H9 (cell line): ENCODE measurements at regions not wholly inside any gene's neighbourhood (a gene's known extent, or its start where the extent isn't known, plus 50 kb on each side); places are given as distances from the start of the nearest gene placed in this dataset.

Source experiments
- DNase-seq: peaks from one replicate; pipeline ENCODE4 v3.0.0-alpha.2; 2017
- H2AFZ ChIP-seq: one replicate; pipeline ENCODE4 v1.6.1; 2013; ENCODE audit warnings: mild to moderate bottlenecking, low read length, control low read depth, moderate library complexity
- H2AK5ac ChIP-seq: 2 replicates; pipeline ENCODE4 v1.6.1; 2013; ENCODE audit warnings: low read length, control low read depth, mixed read lengths; ENCODE audit not compliant: insufficient read length
- H2BK120ac ChIP-seq: one replicate; pipeline ENCODE4 v1.6.1; 2013; ENCODE audit warnings: low read depth, mild to moderate bottlenecking, low read length, control low read depth, inconsistent platforms; ENCODE audit not compliant: poor library complexity, severe bottlenecking
- H2BK12ac ChIP-seq: 2 replicates; pipeline ENCODE4 v1.6.1; 2013; ENCODE audit warnings: low read length, control low read depth, mixed read lengths, low read depth; ENCODE audit not compliant: insufficient read length
- H2BK15ac ChIP-seq: 2 replicates; pipeline ENCODE4 v1.6.1; 2013; ENCODE audit warnings: low read depth, low read length, control low read depth
- H2BK20ac ChIP-seq: one replicate; pipeline ENCODE4 v1.6.1; 2013; ENCODE audit warnings: low read depth, mild to moderate bottlenecking, low read length, control low read depth, inconsistent platforms; ENCODE audit not compliant: poor library complexity, severe bottlenecking
- H2BK5ac ChIP-seq: 2 replicates; pipeline ENCODE4 v1.6.1; 2013; ENCODE audit warnings: low read length, control low read depth, mixed read lengths; ENCODE audit not compliant: insufficient read length
- H3K14ac ChIP-seq: 2 replicates; pipeline ENCODE4 v1.6.1; 2013; ENCODE audit warnings: low read length, control low read depth; ENCODE audit not compliant: insufficient read depth
- H3K18ac ChIP-seq: 2 replicates; pipeline ENCODE4 v1.6.1; 2013; ENCODE audit warnings: low read depth, mild to moderate bottlenecking, mixed read lengths, low read length, control low read depth; ENCODE audit not compliant: insufficient read length
- H3K23ac ChIP-seq: 2 replicates; pipeline ENCODE4 v1.6.1; 2013; ENCODE audit warnings: low read length, control low read depth, mixed read lengths, low read depth; ENCODE audit not compliant: insufficient read length
- H3K23me2 ChIP-seq: 2 replicates; pipeline ENCODE4 v1.6.1; 2013; ENCODE audit warnings: low read depth, mild to moderate bottlenecking, mixed read lengths, low read length, control low read depth; ENCODE audit not compliant: insufficient read length, poor library complexity, severe bottlenecking
- H3K27ac ChIP-seq: 2 replicates; pipeline ENCODE4 v1.5.1; 2013; ENCODE audit warnings: low read length, control low read depth, mixed read lengths, low read depth; ENCODE audit not compliant: insufficient read length
- H3K27me3 ChIP-seq: 2 replicates; pipeline ENCODE4 v1.6.1; 2013; ENCODE audit warnings: low read length, control low read depth, inconsistent platforms; ENCODE audit not compliant: insufficient read depth
- H3K4ac ChIP-seq: 2 replicates; pipeline ENCODE4 v1.6.1; 2013; ENCODE audit warnings: low read depth, mild to moderate bottlenecking, control low read depth, inconsistent platforms, low read length, moderate library complexity
- H3K4me1 ChIP-seq: 2 replicates; pipeline ENCODE4 v1.6.1; 2013; ENCODE audit warnings: low read length, control low read depth, inconsistent platforms; ENCODE audit not compliant: insufficient read depth
- H3K4me2 ChIP-seq: 2 replicates; pipeline ENCODE4 v1.6.1; 2013; ENCODE audit warnings: low read length, control low read depth, mixed read lengths; ENCODE audit not compliant: insufficient read length, insufficient read depth
- H3K56ac ChIP-seq: 2 replicates; pipeline ENCODE4 v1.6.1; 2013; ENCODE audit warnings: low read depth, mild to moderate bottlenecking, mixed read lengths, low read length, control low read depth; ENCODE audit not compliant: insufficient read length
- H3K79me1 ChIP-seq: 2 replicates; pipeline ENCODE4 v1.6.1; 2013; ENCODE audit warnings: low read depth, mild to moderate bottlenecking, moderate library complexity, low read length, control low read depth, inconsistent platforms; ENCODE audit not compliant: insufficient read depth, poor library complexity, severe bottlenecking
- H3K79me2 ChIP-seq: 2 replicates; pipeline ENCODE4 v1.6.1; 2013; ENCODE audit warnings: low read length, control low read depth, inconsistent platforms; ENCODE audit not compliant: insufficient read depth
- H3K9ac ChIP-seq: 2 replicates; pipeline ENCODE4 v1.6.1; 2013; ENCODE audit warnings: low read length, control low read depth, mixed read lengths; ENCODE audit not compliant: insufficient read length; ENCODE audit errors: extremely low read depth
- H3K9me3 ChIP-seq: one replicate; pipeline ENCODE4 v1.6.1; 2013; ENCODE audit warnings: low read depth, low read length, inconsistent platforms; ENCODE audit not compliant: control insufficient read depth
- H3T11ph ChIP-seq: one replicate; pipeline ENCODE4 v1.6.1; 2013; ENCODE audit warnings: mild to moderate bottlenecking, low read length, control low read depth, inconsistent platforms
- H4K20me1 ChIP-seq: one replicate; pipeline ENCODE4 v1.6.1; 2013; ENCODE audit not compliant: control insufficient read depth, insufficient read length, insufficient read depth
- H4K5ac ChIP-seq: 2 replicates; pipeline ENCODE4 v1.6.1; 2013; ENCODE audit warnings: low read depth, mild to moderate bottlenecking, mixed read lengths, low read length, control low read depth; ENCODE audit not compliant: insufficient read length
- H4K8ac ChIP-seq: replicated peaks from 2 replicates; pipeline ENCODE4 v1.6.1; 2013; ENCODE audit warnings: low read length, control low read depth, mixed read lengths, low read depth; ENCODE audit not compliant: insufficient read length
- H4K91ac ChIP-seq: 2 replicates; pipeline ENCODE4 v1.6.1; 2013; ENCODE audit warnings: low read depth, mild to moderate bottlenecking, moderate library complexity, mixed read lengths, low read length, control low read depth; ENCODE audit not compliant: insufficient read length
- H3K27ac Mint-ChIP-seq, 3 experiments: 2 replicates in 2 of 3; 3 replicates in 1 of 3; pipeline ENCODE4 v1.8.0; 2020 to 2021; ENCODE audit warnings: mixed read lengths in 3 of 3, mild to moderate bottlenecking in 1 of 3, moderate library complexity in 1 of 3
- H3K27me3 Mint-ChIP-seq: 2 replicates; pipeline ENCODE4 v1.8.0; 2021; ENCODE audit warnings: low read depth, mild to moderate bottlenecking, moderate library complexity, mixed read lengths
- H3K36me3 Mint-ChIP-seq, 3 experiments: 2 replicates in 2 of 3; 3 replicates in 1 of 3; pipeline ENCODE4 v1.8.0; 2020 to 2021; ENCODE audit warnings: low read depth in 3 of 3, mixed read lengths in 3 of 3; ENCODE audit not compliant: insufficient read depth in 1 of 3
- H3K4me1 Mint-ChIP-seq, 2 experiments: 2 replicates each; pipeline ENCODE4 v1.8.0; 2020; ENCODE audit warnings: mixed read lengths in 2 of 2
- H3K4me3 Mint-ChIP-seq, 2 experiments: 2 replicates in 1 of 2; 3 replicates in 1 of 2; pipeline ENCODE4 v1.8.0; 2020 to 2021; ENCODE audit warnings: mild to moderate bottlenecking in 2 of 2, mixed read lengths in 2 of 2, moderate library complexity in 1 of 2
- H3K9me3 Mint-ChIP-seq, 2 experiments: 2 replicates in 1 of 2; 3 replicates in 1 of 2; pipeline ENCODE4 v1.8.0; 2020; ENCODE audit warnings: mild to moderate bottlenecking in 2 of 2, mixed read lengths in 2 of 2, moderate library complexity in 1 of 2
- WGBS: extraction: QIAGEN DNeasy Blood & Tissue Kit; methylation state at CpG from one replicate; pipeline ENCODE4 v1.1.7; 2013; ENCODE audit warnings: missing lambda C conversion rate, low lambda C conversion rate, mixed read lengths; ENCODE audit not compliant: insufficient read length; ENCODE audit errors: extremely low coverage; 5-methylcytosine and 5-hydroxymethylcytosine counted together
- TF ChIP-seq, protein P1 (sequence below): fragments of 200-600 bp; sonication (generic); conservative IDR thresholded peaks from 3 replicates; pipeline ENCODE4 v1.8.0; 2021; ENCODE audit warnings: antibody characterized with exemption, mild to moderate bottlenecking

- Mint-ChIP-seq H3K27me3 (no peaks in the 10 kb centered on the region), H3K27ac (no peak overlapping the region), H3K4me1 (no peaks in the 10 kb centered on the region), H3K4me3 (no peak overlapping the region), H3K9me3 (no peaks in the 10 kb centered on the region), H3K36me3 (no peaks in the 10 kb centered on the region; a peak in 1 of 7 replicates)
- Histone ChIP-seq H3K4me2 (no peak overlapping the region), H3K27me3 (no peaks in the 10 kb centered on the region), H3K9me3 (no peaks in the 10 kb centered on the region), H2BK12ac (no peak overlapping the region), H3K18ac (no peak overlapping the region), H3K79me1 (no peaks in the 10 kb centered on the region), H4K8ac (no peak overlapping the region), H3K56ac (no peak overlapping the region), H4K91ac (no peak overlapping the region), H3K27ac (no peak overlapping the region), H2BK20ac (no peak overlapping the region), H4K20me1 (no peaks in the 10 kb centered on the region), H3K4ac (no peak overlapping the region), H4K5ac (no peak overlapping the region), H3K23ac (no peak overlapping the region), H3K9ac (no peak overlapping the region), H2AK5ac (no peak overlapping the region), H3K79me2 (no peaks in the 10 kb centered on the region), H2BK120ac (no peak overlapping the region), H3T11ph (no peak overlapping the region), H2BK15ac (no peak overlapping the region), H2BK5ac (no peak overlapping the region), H3K23me2 (no peaks in the 10 kb centered on the region), H2AFZ (no peak overlapping the region), H3K4me1 (no peaks in the 10 kb centered on the region), H3K14ac (no peak overlapping the region)
- WGBS: no CpG with 5 or more reads among the region's 2 CpGs
- TF ChIP-seq, protein P1, sequence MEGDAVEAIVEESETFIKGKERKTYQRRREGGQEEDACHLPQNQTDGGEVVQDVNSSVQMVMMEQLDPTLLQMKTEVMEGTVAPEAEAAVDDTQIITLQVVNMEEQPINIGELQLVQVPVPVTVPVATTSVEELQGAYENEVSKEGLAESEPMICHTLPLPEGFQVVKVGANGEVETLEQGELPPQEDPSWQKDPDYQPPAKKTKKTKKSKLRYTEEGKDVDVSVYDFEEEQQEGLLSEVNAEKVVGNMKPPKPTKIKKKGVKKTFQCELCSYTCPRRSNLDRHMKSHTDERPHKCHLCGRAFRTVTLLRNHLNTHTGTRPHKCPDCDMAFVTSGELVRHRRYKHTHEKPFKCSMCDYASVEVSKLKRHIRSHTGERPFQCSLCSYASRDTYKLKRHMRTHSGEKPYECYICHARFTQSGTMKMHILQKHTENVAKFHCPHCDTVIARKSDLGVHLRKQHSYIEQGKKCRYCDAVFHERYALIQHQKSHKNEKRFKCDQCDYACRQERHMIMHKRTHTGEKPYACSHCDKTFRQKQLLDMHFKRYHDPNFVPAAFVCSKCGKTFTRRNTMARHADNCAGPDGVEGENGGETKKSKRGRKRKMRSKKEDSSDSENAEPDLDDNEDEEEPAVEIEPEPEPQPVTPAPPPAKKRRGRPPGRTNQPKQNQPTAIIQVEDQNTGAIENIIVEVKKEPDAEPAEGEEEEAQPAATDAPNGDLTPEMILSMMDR: no peak
- no peak for DNase-seq
Observed at GRCh38 chr5:15065091-15065490, 193.5 kb upstream of the ANKH start.
